ENCODE measurements at regions not wholly inside any gene's neighbourhood (a gene's known extent, or its start where the extent isn't known, plus 50 kb on each side); places are given as distances from the start of the nearest gene placed in this dataset.

- TF ChIP-seq SIN3A (IDR thresholded peaks at IDR 0.05; ENCODE audit: borderline replicate concordance, insufficient read depth, low read depth, low read length) = no peak
- TF ChIP-seq, protein P1, sequence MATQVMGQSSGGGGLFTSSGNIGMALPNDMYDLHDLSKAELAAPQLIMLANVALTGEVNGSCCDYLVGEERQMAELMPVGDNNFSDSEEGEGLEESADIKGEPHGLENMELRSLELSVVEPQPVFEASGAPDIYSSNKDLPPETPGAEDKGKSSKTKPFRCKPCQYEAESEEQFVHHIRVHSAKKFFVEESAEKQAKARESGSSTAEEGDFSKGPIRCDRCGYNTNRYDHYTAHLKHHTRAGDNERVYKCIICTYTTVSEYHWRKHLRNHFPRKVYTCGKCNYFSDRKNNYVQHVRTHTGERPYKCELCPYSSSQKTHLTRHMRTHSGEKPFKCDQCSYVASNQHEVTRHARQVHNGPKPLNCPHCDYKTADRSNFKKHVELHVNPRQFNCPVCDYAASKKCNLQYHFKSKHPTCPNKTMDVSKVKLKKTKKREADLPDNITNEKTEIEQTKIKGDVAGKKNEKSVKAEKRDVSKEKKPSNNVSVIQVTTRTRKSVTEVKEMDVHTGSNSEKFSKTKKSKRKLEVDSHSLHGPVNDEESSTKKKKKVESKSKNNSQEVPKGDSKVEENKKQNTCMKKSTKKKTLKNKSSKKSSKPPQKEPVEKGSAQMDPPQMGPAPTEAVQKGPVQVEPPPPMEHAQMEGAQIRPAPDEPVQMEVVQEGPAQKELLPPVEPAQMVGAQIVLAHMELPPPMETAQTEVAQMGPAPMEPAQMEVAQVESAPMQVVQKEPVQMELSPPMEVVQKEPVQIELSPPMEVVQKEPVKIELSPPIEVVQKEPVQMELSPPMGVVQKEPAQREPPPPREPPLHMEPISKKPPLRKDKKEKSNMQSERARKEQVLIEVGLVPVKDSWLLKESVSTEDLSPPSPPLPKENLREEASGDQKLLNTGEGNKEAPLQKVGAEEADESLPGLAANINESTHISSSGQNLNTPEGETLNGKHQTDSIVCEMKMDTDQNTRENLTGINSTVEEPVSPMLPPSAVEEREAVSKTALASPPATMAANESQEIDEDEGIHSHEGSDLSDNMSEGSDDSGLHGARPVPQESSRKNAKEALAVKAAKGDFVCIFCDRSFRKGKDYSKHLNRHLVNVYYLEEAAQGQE (IDR thresholded peaks at IDR 0.05; ENCODE audit: insufficient read depth in 1 of 2, low read depth in 2 of 2, low read length in 1 of 2) = no peak
- no peak for TF ChIP-seq TCF7L2 (IDR thresholded peaks at IDR 0.05; ENCODE audit: low read depth, low read length)
- no peak for TF ChIP-seq POLR2AphosphoS5 (IDR thresholded peaks at IDR 0.05; ENCODE audit: low read depth, low read length)
- TF ChIP-seq CTCF (IDR thresholded peaks at IDR 0.05) = no peak
- intact Hi-C loops (cut with micrococcal nuclease; ENCODE audit: unreplicated experiment) = no loop called here
- H3K4me3 ChIP-seq (ENCODE audit: low read depth in 2 of 2, low read length in 2 of 2) = no peak overlapping the region
- no peaks in the 10 kb centered on the region for H3K27me3 ChIP-seq (ENCODE audit: control insufficient read depth, insufficient read depth, low read length)
- H3K27ac ChIP-seq (ENCODE audit: low read length) = no peak overlapping the region
- ATAC-seq (no peak), DNase-seq (ENCODE audit: low read depth, low spot score) (no peak)
- H3K4me1 ChIP-seq (ENCODE audit: control insufficient read depth, insufficient read depth, low read length) = no peaks in the 10 kb centered on the region
- H3K9me3 ChIP-seq (ENCODE audit: control insufficient read depth, insufficient read depth, low read depth, low read length) = no peaks in the 10 kb centered on the region
- BruUV-seq (replicated peaks) = no TSS peak
- ChIA-PET POLR2A (no interaction called here), CTCF (no interaction called here)
- no peaks in the 10 kb centered on the region for H3K36me3 ChIP-seq (ENCODE audit: control insufficient read depth, insufficient read depth, low read length)
- in situ Hi-C loops (cut with HindIII; ENCODE audit: low pct_unique_long_range_greater_than_20kb, low sequenced_read_pairs) = no loop called here
Observed at GRCh38 chr5:2936413-2936812, 184.9 kb upstream of the IRX2 start.

GRCh38 chr5:2929779-2930178, 178.3 kb upstream of the IRX2 start:
- POLR2A ChIA-PET = no interaction called here
- Histone ChIP-seq H3K27me3 (ENCODE audit: control insufficient read depth, insufficient read depth, low read length) (no peaks in the 10 kb centered on the region), H3K4me3 (ENCODE audit: low read depth in 2 of 2, low read length in 2 of 2) (no peak overlapping the region), H3K27ac (ENCODE audit: low read length) (no peak overlapping the region), H3K36me3 (ENCODE audit: control insufficient read depth, insufficient read depth, low read length) (no peaks in the 10 kb centered on the region), H3K4me1 (ENCODE audit: control insufficient read depth, insufficient read depth, low read length) (no peaks in the 10 kb centered on the region), H3K9me3 (ENCODE audit: control insufficient read depth, insufficient read depth, low read depth, low read length) (no peaks in the 10 kb centered on the region)
- in situ Hi-C loops (cut with HindIII; ENCODE audit: low pct_unique_long_range_greater_than_20kb, low sequenced_read_pairs) = no loop called here
- intact Hi-C loops (cut with micrococcal nuclease; ENCODE audit: unreplicated experiment) = no loop called here
- ATAC-seq (no peak), DNase-seq (ENCODE audit: low read depth, low spot score) (no peak)
- CTCF ChIA-PET = no interaction called here
- TF ChIP-seq POLR2AphosphoS5 (IDR thresholded peaks at IDR 0.05; ENCODE audit: low read depth, low read length) = no peak
- no peak for TF ChIP-seq TCF7L2 (IDR thresholded peaks at IDR 0.05; ENCODE audit: low read depth, low read length)
- no peak for TF ChIP-seq SIN3A (IDR thresholded peaks at IDR 0.05; ENCODE audit: borderline replicate concordance, insufficient read depth, low read depth, low read length)
- TF ChIP-seq CTCF (IDR thresholded peaks at IDR 0.05) = no peak
- TF ChIP-seq, protein P1 (IDR thresholded peaks at IDR 0.05; ENCODE audit: insufficient read depth in 1 of 2, low read depth in 2 of 2, low read length in 1 of 2) = no peak
- no TSS peak for BruUV-seq (replicated peaks)

Measured in Panc1 (cell line).